ENCODE measurements at regions not wholly inside any gene's neighbourhood (a gene's known extent, or its start where the extent isn't known, plus 50 kb on each side); places are given as distances from the start of the nearest gene placed in this dataset.

DNA sequence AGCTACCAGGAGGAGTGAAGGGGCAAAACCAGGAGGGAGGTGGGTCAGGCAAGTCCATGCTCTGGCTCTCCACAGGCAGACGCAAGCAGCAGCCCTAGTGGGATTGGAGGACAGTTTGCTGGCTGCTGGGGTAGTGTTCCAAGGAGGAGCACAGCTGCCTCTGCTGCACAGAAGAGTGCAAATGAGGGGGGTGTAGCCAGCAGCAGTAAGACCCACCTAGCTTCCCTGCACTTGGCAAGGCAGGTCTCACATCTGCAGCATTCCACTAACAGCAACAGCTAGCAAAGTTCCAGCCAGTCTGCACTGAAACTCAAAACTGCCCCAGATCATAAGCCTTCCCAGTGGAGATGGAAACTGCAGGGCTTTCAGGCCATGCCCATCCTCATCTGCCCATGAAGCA lies 405.0 kb downstream of the UTRN start:
- no peak overlapping the region for H3K4me2 ChIP-seq (ENCODE audit: low read depth, low read length)
- H2AFZ ChIP-seq (ENCODE audit: low read length) = no peak overlapping the region
- ChIA-PET CTCF (ENCODE audit: low intra/inter-chr PET ratio, low total read pairs) (no interaction called here), POLR2A (no interaction called here)
- no peaks in the 10 kb centered on the region for H3K4me1 ChIP-seq (ENCODE audit: insufficient read depth, low read length)
- ATAC-seq (peak; percentile 46), FAIRE-seq (no peak), DNase-seq (ENCODE audit: low spot score) (no peak)
- no peak for TF ChIP-seq MZF1 (CRISPR knock-in tag; IDR thresholded peaks at IDR 0.05; ENCODE audit: borderline replicate concordance)
- 0 out of 2 replicates have a peak, but pooled peaks have one; percentile 20 for TF ChIP-seq ZSCAN21 (CRISPR knock-in tag; IDR thresholded peaks at IDR 0.05; ENCODE audit: borderline replicate concordance)
- 100% methylated on average over 1 of the region's 1 CpG for WGBS (ENCODE audit: low lambda C conversion rate)
- H3K4me3 ChIP-seq (replicated peaks in 1 of 3; ENCODE audit: insufficient read depth in 1 of 3, low read depth in 2 of 3, low read length in 3 of 3) = no peak overlapping the region
- H4K20me1 ChIP-seq (ENCODE audit: insufficient read depth, low read length) = peaks cover 14% of the 10 kb centered on the region
- H3K79me2 ChIP-seq (ENCODE audit: insufficient read depth, low read length) = no peaks in the 10 kb centered on the region
- H3K9ac ChIP-seq (ENCODE audit: insufficient read depth, low read depth, low read length) = no peak overlapping the region
- no peaks in the 10 kb centered on the region for H3K27me3 ChIP-seq (ENCODE audit: control insufficient read depth in 1 of 2, insufficient read depth in 2 of 2, low read length in 2 of 2)
- in situ Hi-C loops (cut with HindIII; ENCODE audit: extremely low pct_ligation_motif_present, low pct_unique_long_range_greater_than_20kb) (no loop called here), intact Hi-C loops (cut with micrococcal nuclease; ENCODE audit: unreplicated experiment) (no loop called here)
- H3K9me3 ChIP-seq (ENCODE audit: low read length) = peaks cover 9% of the 10 kb centered on the region; the same call in 1 of the 2 replicates
- peaks cover 13 to 34% of the 10 kb centered on the region in 2 experiments for H3K36me3 ChIP-seq (replicated peaks in 1 of 2; ENCODE audit: control insufficient read depth in 1 of 2, insufficient read depth in 2 of 2, low read length in 2 of 2)
- BruUV-seq (replicated peaks) = no TSS peak
- H3K27ac ChIP-seq (ENCODE audit: extremely low read length, insufficient read depth, low read length) = no peak overlapping the region

- H3K27me3 ChIP-seq (ENCODE audit: control insufficient read depth in 1 of 2, insufficient read depth in 2 of 2, low read length in 2 of 2) = no peaks in the 10 kb centered on the region
- no peak overlapping the region for H2AFZ ChIP-seq (ENCODE audit: low read length)
- H3K9me3 ChIP-seq (ENCODE audit: low read length) = peaks cover 9% of the 10 kb centered on the region; the same call in 1 of the 2 replicates
- WGBS (ENCODE audit: low lambda C conversion rate) = 99% methylated on average over 4 of the region's 4 CpGs
- no peak overlapping the region for H3K4me3 ChIP-seq (replicated peaks in 1 of 3; ENCODE audit: insufficient read depth in 1 of 3, low read depth in 2 of 3, low read length in 3 of 3)
- BruUV-seq (replicated peaks) = no TSS peak
- peaks cover 11 to 28% of the 10 kb centered on the region in 2 experiments for H3K36me3 ChIP-seq (replicated peaks in 1 of 2; ENCODE audit: control insufficient read depth in 1 of 2, insufficient read depth in 2 of 2, low read length in 2 of 2)
- H4K20me1 ChIP-seq (ENCODE audit: insufficient read depth, low read length) = peaks cover 14% of the 10 kb centered on the region
- DNase-seq (ENCODE audit: low spot score) (no peak), ATAC-seq (peak; percentile 39), FAIRE-seq (no peak)
- no peak overlapping the region for H3K9ac ChIP-seq (ENCODE audit: insufficient read depth, low read depth, low read length)
- intact Hi-C loops (cut with micrococcal nuclease; ENCODE audit: unreplicated experiment) (no loop called here), in situ Hi-C loops (cut with HindIII; ENCODE audit: extremely low pct_ligation_motif_present, low pct_unique_long_range_greater_than_20kb) (no loop called here)
- no peaks in the 10 kb centered on the region for H3K79me2 ChIP-seq (ENCODE audit: insufficient read depth, low read length)
- H3K4me2 ChIP-seq (ENCODE audit: low read depth, low read length) = no peak overlapping the region
- ChIA-PET POLR2A (no interaction called here), CTCF (ENCODE audit: low intra/inter-chr PET ratio, low total read pairs) (no interaction called here)
- H3K4me1 ChIP-seq (ENCODE audit: insufficient read depth, low read length) = peaks cover 5% of the 10 kb centered on the region; the same call in 1 of the 2 replicates
- H3K27ac ChIP-seq (ENCODE audit: extremely low read length, insufficient read depth, low read length) = no peak overlapping the region
- TF ChIP-seq ZNF34 (CRISPR knock-in tag; IDR thresholded peaks at IDR 0.05; ENCODE audit: borderline replicate concordance) = no peak
- TF ChIP-seq ZNF263 (CRISPR knock-in tag; IDR thresholded peaks at IDR 0.05) = no peak
- TF ChIP-seq ZC3H4 (CRISPR knock-in tag; IDR thresholded peaks at IDR 0.05; ENCODE audit: borderline replicate concordance) = no peak
- no peak for TF ChIP-seq ZNF839 (CRISPR knock-in tag; IDR thresholded peaks at IDR 0.05; ENCODE audit: borderline replicate concordance)
- no peak for TF ChIP-seq ZFP37 (CRISPR knock-in tag; IDR thresholded peaks at IDR 0.05; ENCODE audit: borderline replicate concordance)
- TF ChIP-seq SIX1 (CRISPR knock-in tag; IDR thresholded peaks at IDR 0.05; ENCODE audit: borderline replicate concordance) = no peak
- TF ChIP-seq, protein P1, sequence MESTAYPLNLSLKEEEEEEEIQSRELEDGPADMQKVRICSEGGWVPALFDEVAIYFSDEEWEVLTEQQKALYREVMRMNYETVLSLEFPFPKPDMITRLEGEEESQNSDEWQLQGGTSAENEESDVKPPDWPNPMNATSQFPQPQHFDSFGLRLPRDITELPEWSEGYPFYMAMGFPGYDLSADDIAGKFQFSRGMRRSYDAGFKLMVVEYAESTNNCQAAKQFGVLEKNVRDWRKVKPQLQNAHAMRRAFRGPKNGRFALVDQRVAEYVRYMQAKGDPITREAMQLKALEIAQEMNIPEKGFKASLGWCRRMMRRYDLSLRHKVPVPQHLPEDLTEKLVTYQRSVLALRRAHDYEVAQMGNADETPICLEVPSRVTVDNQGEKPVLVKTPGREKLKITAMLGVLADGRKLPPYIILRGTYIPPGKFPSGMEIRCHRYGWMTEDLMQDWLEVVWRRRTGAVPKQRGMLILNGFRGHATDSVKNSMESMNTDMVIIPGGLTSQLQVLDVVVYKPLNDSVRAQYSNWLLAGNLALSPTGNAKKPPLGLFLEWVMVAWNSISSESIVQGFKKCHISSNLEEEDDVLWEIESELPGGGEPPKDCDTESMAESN (CRISPR knock-in tag; conservative IDR thresholded peaks at IDR 0.05) = no peak
- TF ChIP-seq HNF4G (IDR thresholded peaks at IDR 0.05; ENCODE audit: borderline replicate concordance, low read depth, low read length) = no peak
- TF ChIP-seq HNF4G (CRISPR knock-in tag; IDR thresholded peaks at IDR 0.05; ENCODE audit: borderline replicate concordance, low read depth) = no peak
- TF ChIP-seq PAXIP1 (CRISPR knock-in tag; conservative IDR thresholded peaks at IDR 0.05) = no peak
- TF ChIP-seq SMAD1 (CRISPR knock-in tag; IDR thresholded peaks at IDR 0.05; ENCODE audit: borderline replicate concordance, low read depth) = no peak
- no peak for TF ChIP-seq KDM5B (CRISPR knock-in tag; IDR thresholded peaks at IDR 0.05; ENCODE audit: borderline replicate concordance)
Observed at GRCh38 chr6:144690666-144691065, 405.5 kb downstream of the UTRN start.

All from HepG2 (cell line).